PC-3 (cell line): ENCODE measurements at regions not wholly inside any gene's neighbourhood (a gene's known extent, or its start where the extent isn't known, plus 50 kb on each side); places are given as distances from the start of the nearest gene placed in this dataset.
A peak's percentile ranks its signal among the peaks of the same experiment; 100 is the strongest.

Experiments used
- ATAC-seq: fragments of 200-7000 bp; cut with Tn5 transposase; 2 replicates; pipeline ENCODE4 v1.9.1; 2020; ENCODE audit warnings: mild to moderate bottlenecking, moderate library complexity
- BruUV-seq: library from RNA; stranded (reverse); fragments of 400-500 nt; replicated peaks from 2 replicates; lab custom pipeline; 2021; lab: Mats Ljungman, UMichigan
- CTCF ChIA-PET: fragments of 300-600 bp; sonication (Branson Sonifier 250); formaldehyde crosslinking; loops from one replicate; lab custom pipeline; 2022; ENCODE audit warnings: antibody characterized with exemption; lab: Charles Lee
- POLR2A ChIA-PET: fragments of 300-600 bp; sonication (Branson Sonifier 250); formaldehyde crosslinking; loops from one replicate; lab custom pipeline; 2022; ENCODE audit warnings: antibody characterized with exemption; ENCODE audit not compliant: unreplicated experiment; lab: Charles Lee
- DNase-seq: peaks from one replicate; pipeline ENCODE4 v3.0.0-alpha.2; 2015
- H2AFZ ChIP-seq: fragments of 300-600 bp; sonication (generic); 2 replicates; pipeline ENCODE4 v1.6.0; 2016; ENCODE audit warnings: antibody characterized with exemption, low read length
- H3F3A ChIP-seq: fragments of 300-600 bp; sonication (generic); one replicate; pipeline ENCODE4 v1.6.0; 2017; ENCODE audit warnings: antibody characterized with exemption, low read length, control low read depth, mild to moderate bottlenecking; ENCODE audit not compliant: unreplicated experiment
- H3K27ac ChIP-seq: fragments of 300-600 bp; sonication (generic); 2 replicates; pipeline ENCODE4 v1.5.1; 2016; ENCODE audit warnings: mild to moderate bottlenecking, low read length
- H3K27me3 ChIP-seq: fragments of 300-600 bp; sonication (generic); 2 replicates; pipeline ENCODE4 v1.6.1; 2016; ENCODE audit warnings: low read length, mixed read lengths
- H3K36me3 ChIP-seq: fragments of 300-600 bp; sonication (generic); 2 replicates; pipeline ENCODE4 v1.6.1; 2016; ENCODE audit warnings: low read depth, mixed run types, low read length, mixed read lengths
- H3K4me1 ChIP-seq: fragments of 300-600 bp; sonication (generic); 2 replicates; pipeline ENCODE4 v1.5.1; 2016; ENCODE audit warnings: low read length; ENCODE audit not compliant: insufficient read depth
- H3K4me2 ChIP-seq: fragments of 300-600 bp; sonication (generic); 2 replicates; pipeline ENCODE4 v1.6.0; 2016; ENCODE audit warnings: low read length
- H3K4me3 ChIP-seq: fragments of 300-600 bp; sonication (generic); 2 replicates; pipeline ENCODE4 v1.5.1; 2016; ENCODE audit warnings: mild to moderate bottlenecking, low read length, mixed read lengths
- H3K79me2 ChIP-seq: fragments of 300-600 bp; sonication (generic); 2 replicates; pipeline ENCODE4 v1.6.1; 2017; ENCODE audit warnings: low read length, mixed read lengths
- H3K9ac ChIP-seq: fragments of 300-600 bp; sonication (generic); 2 replicates; pipeline ENCODE4 v1.6.0; 2016; ENCODE audit warnings: mild to moderate bottlenecking, low read length
- H3K9me2 ChIP-seq: fragments of 300-600 bp; sonication (generic); replicated peaks from 2 replicates; pipeline ENCODE4 v1.6.1; 2016; ENCODE audit warnings: mixed run types, low read length, mixed read lengths
- H3K9me3 ChIP-seq: fragments of 300-600 bp; sonication (generic); 2 replicates; pipeline ENCODE4 v1.6.1; 2016; ENCODE audit warnings: low read length, mixed read lengths
- H4K20me1 ChIP-seq: fragments of 300-600 bp; sonication (generic); 2 replicates; pipeline ENCODE4 v1.6.1; 2016; ENCODE audit warnings: low read length, mixed read lengths
- CTCF ChIP-seq: fragments of 300-600 bp; sonication (generic); conservative IDR thresholded peaks from 2 replicates; pipeline ENCODE4 v1.5.1; 2017; ENCODE audit warnings: antibody characterized with exemption, low read depth, mild to moderate bottlenecking, low read length
- EZH2 ChIP-seq: fragments of 300-600 bp; sonication (generic); IDR thresholded peaks from one replicate; pipeline ENCODE4 v1.6.1; 2017; ENCODE audit warnings: antibody characterized with exemption, mild to moderate bottlenecking, low read length; ENCODE audit not compliant: unreplicated experiment
- EZH2phosphoT487 ChIP-seq: fragments of 300-600 bp; sonication (generic); IDR thresholded peaks from 2 replicates; pipeline ENCODE4 v1.6.1; 2018; ENCODE audit warnings: mild to moderate bottlenecking, antibody characterized with exemption, low read length, borderline replicate concordance
- intact Hi-C: fragments of 100-400 bp; cut with micrococcal nuclease; formaldehyde crosslinking; loops from 2 replicates; pipeline ENCODE4 v1.9.0; 2023

GRCh38 chr5:13143214-13143613, 801.3 kb downstream of the DNAH5 start:
- H3K4me1 ChIP-seq = peaks cover 11% of the 10 kb centered on the region
- 0 out of 2 replicates have a peak, but pooled peaks cover 3% of the 10 kb centered on the region for H3K9me2 ChIP-seq
- H3K9ac ChIP-seq = no peak overlapping the region
- ChIA-PET CTCF (no interaction called here), POLR2A (no interaction called here)
- H3K4me2 ChIP-seq = no peak overlapping the region
- no peak for DNase-seq
- H3K79me2 ChIP-seq = no peaks in the 10 kb centered on the region
- no peak for ATAC-seq
- H3K27me3 ChIP-seq = no peaks in the 10 kb centered on the region
- H3F3A ChIP-seq = no peaks in the 10 kb centered on the region
- TF ChIP-seq CTCF (no peak), EZH2 (no peak), EZH2phosphoT487 (no peak)
- no peak overlapping the region for H3K27ac ChIP-seq
- H4K20me1 ChIP-seq = no peaks in the 10 kb centered on the region
- intact Hi-C loops = no loop called here
- no peak overlapping the region for H2AFZ ChIP-seq
- H3K36me3 ChIP-seq = no peaks in the 10 kb centered on the region
- no TSS peak for BruUV-seq
- no peak overlapping the region for H3K4me3 ChIP-seq
- H3K9me3 ChIP-seq = no peaks in the 10 kb centered on the region

GRCh38 chr5:13133951-13134350, 810.5 kb downstream of the DNAH5 start:
- Histone ChIP-seq H4K20me1 (no peaks in the 10 kb centered on the region), H3K79me2 (no peaks in the 10 kb centered on the region), H3K9me3 (no peaks in the 10 kb centered on the region), H3K9me2 (no peaks in the 10 kb centered on the region), H2AFZ (no peak overlapping the region), H3K27me3 (no peaks in the 10 kb centered on the region), H3K4me2 (no peak overlapping the region), H3K36me3 (no peaks in the 10 kb centered on the region), H3F3A (no peaks in the 10 kb centered on the region), H3K27ac (no peak overlapping the region), H3K4me1 (no peaks in the 10 kb centered on the region), H3K9ac (no peak overlapping the region), H3K4me3 (no peak overlapping the region)
- ChIA-PET CTCF (no interaction called here), POLR2A (no interaction called here)
- intact Hi-C loops = no loop called here
- DNase-seq (no peak), ATAC-seq (no peak)
- TF ChIP-seq EZH2phosphoT487 = no peak
- no peak for TF ChIP-seq EZH2
- TF ChIP-seq CTCF = no peak
- no TSS peak for BruUV-seq

GRCh38 chr5:13115476-13115875, 829.0 kb downstream of the DNAH5 start:
- intact Hi-C loops = loop anchor here (10.0 kb wide), 1 partner anchor 161 kb away; no protein-coding TSS in a partner anchor
- no peaks in the 10 kb centered on the region for H3F3A ChIP-seq
- ChIA-PET CTCF (no interaction called here), POLR2A (no interaction called here)
- no peak overlapping the region for H3K27ac ChIP-seq
- H3K27me3 ChIP-seq = no peaks in the 10 kb centered on the region
- H2AFZ ChIP-seq = no peak overlapping the region
- H3K9me2 ChIP-seq = no peaks in the 10 kb centered on the region
- peak; percentile 29 for ATAC-seq
- no peaks in the 10 kb centered on the region for H3K4me1 ChIP-seq
- no peaks in the 10 kb centered on the region for H3K79me2 ChIP-seq
- H3K4me3 ChIP-seq = no peak overlapping the region
- DNase-seq = no peak
- no TSS peak for BruUV-seq
- no peak for TF ChIP-seq CTCF
- no peak for TF ChIP-seq EZH2
- no peak for TF ChIP-seq EZH2phosphoT487
- H3K9me3 ChIP-seq = no peaks in the 10 kb centered on the region
- no peak overlapping the region for H3K9ac ChIP-seq
- no peak overlapping the region for H3K4me2 ChIP-seq
- H3K36me3 ChIP-seq = no peaks in the 10 kb centered on the region
- H4K20me1 ChIP-seq = no peaks in the 10 kb centered on the region
